Stimulated activated effector memory CD8-positive, alpha-beta T cell treated with anti-CD3 and anti-CD28 coated beads, Interleukin-12 subunit alpha, Interleukin-12 subunit beta, amount 100 ng/mL, for 72 hours (primary cell): ENCODE measurements at regions not wholly inside any gene's neighbourhood (a gene's known extent, or its start where the extent isn't known, plus 50 kb on each side); places are given as distances from the start of the nearest gene placed in this dataset.
A peak's percentile ranks its signal among the peaks of the same experiment; 100 is the strongest.

Source experiments
- ATAC-seq: fragments of 150-1000 bp; cut with Tn5 transposase; 2 replicates; pipeline ENCODE4 v1.10.0; 2021
- DNase-seq, 2 donors: peaks; one replicate each; pipeline ENCODE4 v3.0.0; 2021 to 2022; ENCODE audit warnings: low spot score in 2 of 2
- H3K27ac Mint-ChIP-seq: one replicate; pipeline ENCODE4 v1.8.0; 2022; ENCODE audit warnings: mild to moderate bottlenecking, mixed read lengths
- H3K36me3 Mint-ChIP-seq: one replicate; pipeline ENCODE4 v1.8.0; 2022; ENCODE audit warnings: mild to moderate bottlenecking, mixed read lengths
- H3K4me1 Mint-ChIP-seq: one replicate; pipeline ENCODE4 v1.8.0; 2022; ENCODE audit warnings: mixed read lengths
- H3K4me3 Mint-ChIP-seq: one replicate; pipeline ENCODE4 v1.8.0; 2022; ENCODE audit warnings: mild to moderate bottlenecking, mixed read lengths
- H3K9me3 Mint-ChIP-seq: one replicate; pipeline ENCODE4 v1.8.0; 2022; ENCODE audit warnings: mixed read lengths

GRCh38 chr10:31702005-31702404 is 226.6 kb downstream of the ARHGAP12 start:
- Mint-ChIP-seq H3K36me3 (no peaks in the 10 kb centered on the region), H3K4me1 (peaks cover 13% of the 10 kb centered on the region), H3K9me3 (no peaks in the 10 kb centered on the region), H3K27ac (peak overlapping the region; percentile 39), H3K4me3 (no peak overlapping the region)
- no peak for DNase-seq
- ATAC-seq: no peak

- Mint-ChIP-seq H3K27ac (peak overlapping the region; percentile 39), H3K4me1 (peaks cover 8% of the 10 kb centered on the region), H3K36me3 (no peaks in the 10 kb centered on the region), H3K9me3 (no peaks in the 10 kb centered on the region), H3K4me3 (no peak overlapping the region)
- ATAC-seq (no peak), DNase-seq (peak in 1 of 2 donors; percentile 38)
Observed at GRCh38 chr10:31701546-31701945, 227.1 kb downstream of the ARHGAP12 start.

GRCh38 chr10:31700181-31700611 is 228.4 kb downstream of the ARHGAP12 start:
- Mint-ChIP-seq H3K9me3 (no peaks in the 10 kb centered on the region), H3K27ac (no peak overlapping the region), H3K36me3 (no peaks in the 10 kb centered on the region), H3K4me1 (no peaks in the 10 kb centered on the region), H3K4me3 (no peak overlapping the region)
- no peak for DNase-seq
- no peak for ATAC-seq

GRCh38 chr10:31698181-31698830 is 230.3 kb downstream of the ARHGAP12 start:
- no peak for DNase-seq
- Mint-ChIP-seq H3K27ac (no peak overlapping the region), H3K4me3 (no peak overlapping the region), H3K4me1 (no peaks in the 10 kb centered on the region), H3K9me3 (no peaks in the 10 kb centered on the region), H3K36me3 (no peaks in the 10 kb centered on the region)
- ATAC-seq: no peak

- peak; percentile 25 for ATAC-seq
- DNase-seq: no peak
- H3K36me3 Mint-ChIP-seq: no peaks in the 10 kb centered on the region
- no peak overlapping the region for H3K27ac Mint-ChIP-seq
- no peaks in the 10 kb centered on the region for H3K4me1 Mint-ChIP-seq
- no peak overlapping the region for H3K4me3 Mint-ChIP-seq
- H3K9me3 Mint-ChIP-seq: no peaks in the 10 kb centered on the region
Observed at GRCh38 chr10:31697271-31698180, 231.1 kb downstream of the ARHGAP12 start.

- H3K9me3 Mint-ChIP-seq: no peaks in the 10 kb centered on the region
- no peak overlapping the region for H3K4me3 Mint-ChIP-seq
- peak; percentile 44 for ATAC-seq
- no peaks in the 10 kb centered on the region for H3K36me3 Mint-ChIP-seq
- H3K4me1 Mint-ChIP-seq: no peaks in the 10 kb centered on the region
- DNase-seq: no peak
- no peak overlapping the region for H3K27ac Mint-ChIP-seq
Observed at GRCh38 chr10:31694929-31695837, 233.4 kb downstream of the ARHGAP12 start.

GRCh38 chr10:31694126-31694685 is 234.4 kb downstream of the ARHGAP12 start:
- Mint-ChIP-seq H3K9me3 (peaks cover under 1% of the 10 kb centered on the region), H3K27ac (no peak overlapping the region), H3K36me3 (no peaks in the 10 kb centered on the region), H3K4me3 (no peak overlapping the region), H3K4me1 (no peaks in the 10 kb centered on the region)
- DNase-seq (no peak), ATAC-seq (no peak)

GRCh38 chr10:31693491-31693890 is 235.1 kb downstream of the ARHGAP12 start:
- Mint-ChIP-seq H3K9me3 (peaks cover 6% of the 10 kb centered on the region), H3K36me3 (no peaks in the 10 kb centered on the region), H3K4me1 (no peaks in the 10 kb centered on the region), H3K4me3 (no peak overlapping the region), H3K27ac (no peak overlapping the region)
- ATAC-seq (no peak), DNase-seq (peak in 1 of 2 donors; percentile 17)

GRCh38 chr10:31689233-31689632 is 239.4 kb downstream of the ARHGAP12 start:
- Mint-ChIP-seq H3K36me3 (no peaks in the 10 kb centered on the region), H3K9me3 (peaks cover 11% of the 10 kb centered on the region), H3K4me1 (no peaks in the 10 kb centered on the region), H3K27ac (no peak overlapping the region), H3K4me3 (no peak overlapping the region)
- DNase-seq: no peak
- no peak for ATAC-seq

- Mint-ChIP-seq H3K4me3 (no peak overlapping the region), H3K4me1 (no peaks in the 10 kb centered on the region), H3K9me3 (peaks cover 19% of the 10 kb centered on the region), H3K27ac (no peak overlapping the region), H3K36me3 (no peaks in the 10 kb centered on the region)
- DNase-seq (no peak), ATAC-seq (peak; percentile 59)
Observed at GRCh38 chr10:31687663-31688482, 240.8 kb downstream of the ARHGAP12 start.

- Mint-ChIP-seq H3K4me3 (no peak overlapping the region), H3K27ac (no peak overlapping the region), H3K36me3 (no peaks in the 10 kb centered on the region), H3K4me1 (no peaks in the 10 kb centered on the region), H3K9me3 (peaks cover 30% of the 10 kb centered on the region)
- ATAC-seq: no peak
- DNase-seq: no peak
Observed at GRCh38 chr10:31686599-31686998, 242.0 kb downstream of the ARHGAP12 start.

GRCh38 chr10:31683682-31684081 is 244.9 kb downstream of the ARHGAP12 start:
- Mint-ChIP-seq H3K4me3 (no peak overlapping the region), H3K27ac (no peak overlapping the region), H3K4me1 (no peaks in the 10 kb centered on the region), H3K9me3 (peaks cover 25% of the 10 kb centered on the region), H3K36me3 (no peaks in the 10 kb centered on the region)
- no peak for DNase-seq
- ATAC-seq: no peak

GRCh38 chr10:31679936-31680335 is 248.7 kb downstream of the ARHGAP12 start:
- no peak for ATAC-seq
- no peaks in the 10 kb centered on the region for H3K36me3 Mint-ChIP-seq
- peaks cover 29% of the 10 kb centered on the region for H3K9me3 Mint-ChIP-seq
- H3K27ac Mint-ChIP-seq: no peak overlapping the region
- no peak for DNase-seq
- no peaks in the 10 kb centered on the region for H3K4me1 Mint-ChIP-seq
- H3K4me3 Mint-ChIP-seq: no peak overlapping the region
